PC-9 (cell line): ENCODE measurements at regions not wholly inside any gene's neighbourhood (a gene's known extent, or its start where the extent isn't known, plus 50 kb on each side); places are given as distances from the start of the nearest gene placed in this dataset.

Experiments used
- EZH2 ChIP-seq: fragments of 200-600 bp; sonication (generic); IDR thresholded peaks from 2 replicates; pipeline ENCODE4 v1.8.0; 2017; ENCODE audit warnings: antibody characterized with exemption, low read depth
- TF ChIP-seq, protein P1 (sequence below): fragments of 200-600 bp; sonication (generic); conservative IDR thresholded peaks from 2 replicates; pipeline ENCODE4 v1.6.1; 2017; ENCODE audit warnings: mixed run types, antibody characterized with exemption, mild to moderate bottlenecking, moderate library complexity

GRCh38 chr18:73232933-73233332, 365.1 kb upstream of the NETO1 start:
- TF ChIP-seq, protein P1, sequence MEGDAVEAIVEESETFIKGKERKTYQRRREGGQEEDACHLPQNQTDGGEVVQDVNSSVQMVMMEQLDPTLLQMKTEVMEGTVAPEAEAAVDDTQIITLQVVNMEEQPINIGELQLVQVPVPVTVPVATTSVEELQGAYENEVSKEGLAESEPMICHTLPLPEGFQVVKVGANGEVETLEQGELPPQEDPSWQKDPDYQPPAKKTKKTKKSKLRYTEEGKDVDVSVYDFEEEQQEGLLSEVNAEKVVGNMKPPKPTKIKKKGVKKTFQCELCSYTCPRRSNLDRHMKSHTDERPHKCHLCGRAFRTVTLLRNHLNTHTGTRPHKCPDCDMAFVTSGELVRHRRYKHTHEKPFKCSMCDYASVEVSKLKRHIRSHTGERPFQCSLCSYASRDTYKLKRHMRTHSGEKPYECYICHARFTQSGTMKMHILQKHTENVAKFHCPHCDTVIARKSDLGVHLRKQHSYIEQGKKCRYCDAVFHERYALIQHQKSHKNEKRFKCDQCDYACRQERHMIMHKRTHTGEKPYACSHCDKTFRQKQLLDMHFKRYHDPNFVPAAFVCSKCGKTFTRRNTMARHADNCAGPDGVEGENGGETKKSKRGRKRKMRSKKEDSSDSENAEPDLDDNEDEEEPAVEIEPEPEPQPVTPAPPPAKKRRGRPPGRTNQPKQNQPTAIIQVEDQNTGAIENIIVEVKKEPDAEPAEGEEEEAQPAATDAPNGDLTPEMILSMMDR = no peak
- TF ChIP-seq EZH2 = no peak
